ENCODE measurements at regions not wholly inside any gene's neighbourhood (a gene's known extent, or its start where the extent isn't known, plus 50 kb on each side); places are given as distances from the start of the nearest gene placed in this dataset.

- TF ChIP-seq, protein P1, sequence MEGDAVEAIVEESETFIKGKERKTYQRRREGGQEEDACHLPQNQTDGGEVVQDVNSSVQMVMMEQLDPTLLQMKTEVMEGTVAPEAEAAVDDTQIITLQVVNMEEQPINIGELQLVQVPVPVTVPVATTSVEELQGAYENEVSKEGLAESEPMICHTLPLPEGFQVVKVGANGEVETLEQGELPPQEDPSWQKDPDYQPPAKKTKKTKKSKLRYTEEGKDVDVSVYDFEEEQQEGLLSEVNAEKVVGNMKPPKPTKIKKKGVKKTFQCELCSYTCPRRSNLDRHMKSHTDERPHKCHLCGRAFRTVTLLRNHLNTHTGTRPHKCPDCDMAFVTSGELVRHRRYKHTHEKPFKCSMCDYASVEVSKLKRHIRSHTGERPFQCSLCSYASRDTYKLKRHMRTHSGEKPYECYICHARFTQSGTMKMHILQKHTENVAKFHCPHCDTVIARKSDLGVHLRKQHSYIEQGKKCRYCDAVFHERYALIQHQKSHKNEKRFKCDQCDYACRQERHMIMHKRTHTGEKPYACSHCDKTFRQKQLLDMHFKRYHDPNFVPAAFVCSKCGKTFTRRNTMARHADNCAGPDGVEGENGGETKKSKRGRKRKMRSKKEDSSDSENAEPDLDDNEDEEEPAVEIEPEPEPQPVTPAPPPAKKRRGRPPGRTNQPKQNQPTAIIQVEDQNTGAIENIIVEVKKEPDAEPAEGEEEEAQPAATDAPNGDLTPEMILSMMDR (IDR thresholded peaks at IDR 0.05): no peak
- TF ChIP-seq POLR2A (IDR thresholded peaks at IDR 0.05): no peak
Measured at GRCh38 chr4:187416216-187416615, 579.4 kb upstream of the ZFP42 start.
